ENCODE measurements at regions not wholly inside any gene's neighbourhood (a gene's known extent, or its start where the extent isn't known, plus 50 kb on each side); places are given as distances from the start of the nearest gene placed in this dataset.
"Not testable (repeated sequence)": the region's sequence is repeated elsewhere in the genome, so short reads cannot be mapped to it uniquely, and the experiment has no call there.

DNA sequence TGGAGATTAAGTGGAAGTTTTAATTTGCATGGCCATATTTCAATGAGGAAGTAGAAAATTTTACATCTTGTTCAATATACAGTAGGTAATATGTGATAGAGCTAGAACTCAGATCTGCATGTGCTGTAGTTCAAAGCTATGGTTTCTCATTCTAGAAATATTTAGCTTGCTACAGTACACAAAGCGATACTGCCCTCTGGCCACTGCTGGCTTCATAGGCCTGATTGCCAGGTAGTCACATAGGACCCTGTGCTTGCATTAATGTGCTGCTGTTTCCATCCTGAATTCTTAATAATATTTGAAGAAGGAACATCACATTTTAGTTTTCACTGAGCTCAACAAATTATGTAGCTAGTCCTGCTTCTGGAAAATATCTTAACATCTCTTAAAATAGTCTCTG is 87.0 kb downstream of the PLSCR2 start:
- Mint-ChIP-seq H3K9me3 (no peaks in the 10 kb centered on the region), H3K4me1 (ENCODE audit: low read depth) (no peaks in the 10 kb centered on the region), H3K4me3 (no peak overlapping the region), H3K36me3 (ENCODE audit: low read depth) (no peaks in the 10 kb centered on the region), H3K27ac (no peak overlapping the region), H3K27me3 (ENCODE audit: low read depth) (peaks cover 4% of the 10 kb centered on the region)
- CTCF ChIA-PET: interaction anchor here (0.8 kb wide), 1 partner anchor 18 kb away, joined by 3 read pairs; no protein-coding TSS in a partner anchor
- peak; percentile 6 for DNase-seq
- intact Hi-C loops (cut with micrococcal nuclease): loop anchor here (5.0 kb wide), 1 partner anchor 195 kb away; no protein-coding TSS in a partner anchor

DNA sequence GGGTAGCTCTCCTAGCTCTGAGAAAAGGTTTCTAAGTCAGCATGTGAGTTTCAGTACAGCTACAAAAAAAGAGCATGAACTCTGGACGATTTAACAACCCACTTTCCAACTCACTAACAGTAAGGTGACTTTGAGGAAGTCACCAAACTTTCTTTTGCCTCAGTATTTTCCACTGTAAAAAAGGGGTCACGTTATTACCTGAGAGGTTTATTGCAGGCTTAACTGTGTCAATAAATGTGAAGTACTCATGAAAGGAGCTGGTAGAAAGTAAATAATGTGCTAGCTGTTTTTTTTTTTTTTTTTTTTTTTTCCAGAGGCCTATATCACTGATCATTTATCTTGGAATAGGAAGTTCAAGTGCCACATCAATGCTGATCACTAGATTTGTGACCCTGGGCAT is 89.3 kb downstream of the PLSCR2 start:
- Mint-ChIP-seq H3K27me3 (ENCODE audit: low read depth) (no peaks in the 10 kb centered on the region), H3K9me3 (no peaks in the 10 kb centered on the region), H3K27ac (no peak overlapping the region), H3K36me3 (ENCODE audit: low read depth) (no peaks in the 10 kb centered on the region), H3K4me1 (ENCODE audit: low read depth) (no peaks in the 10 kb centered on the region), H3K4me3 (no peak overlapping the region)
- intact Hi-C loops (cut with micrococcal nuclease): loop anchor here (5.0 kb wide), 1 partner anchor 197 kb away; no protein-coding TSS in a partner anchor
- no peak for DNase-seq
- CTCF ChIA-PET: no interaction called here

DNA sequence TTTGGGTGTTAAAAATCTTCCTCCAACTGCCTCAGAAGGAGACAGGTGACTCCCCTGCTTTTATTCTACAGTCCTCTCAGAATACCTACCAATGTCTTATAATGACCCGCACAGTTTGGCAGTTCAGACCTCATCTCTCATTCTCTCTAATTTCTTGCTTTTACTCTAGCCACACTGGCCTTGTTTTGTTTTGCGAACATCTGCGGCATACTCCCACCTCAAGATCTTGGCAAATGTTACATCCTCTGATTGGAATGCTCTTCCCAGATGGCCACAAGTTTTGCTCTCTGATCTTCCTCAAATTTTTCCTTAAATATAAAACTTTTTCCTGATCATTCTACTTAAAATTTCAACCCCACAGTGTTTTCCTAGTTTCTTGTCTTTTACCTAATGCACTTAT is 94.1 kb downstream of the PLSCR2 start:
- Mint-ChIP-seq H3K36me3 (ENCODE audit: low read depth) (no peaks in the 10 kb centered on the region), H3K27ac (no peak overlapping the region), H3K9me3 (peaks cover 8% of the 10 kb centered on the region), H3K27me3 (ENCODE audit: low read depth) (peaks cover 3% of the 10 kb centered on the region), H3K4me3 (no peak overlapping the region), H3K4me1 (ENCODE audit: low read depth) (no peaks in the 10 kb centered on the region)
- no peak for DNase-seq
- CTCF ChIA-PET: no interaction called here
- intact Hi-C loops (cut with micrococcal nuclease): no loop called here

DNA sequence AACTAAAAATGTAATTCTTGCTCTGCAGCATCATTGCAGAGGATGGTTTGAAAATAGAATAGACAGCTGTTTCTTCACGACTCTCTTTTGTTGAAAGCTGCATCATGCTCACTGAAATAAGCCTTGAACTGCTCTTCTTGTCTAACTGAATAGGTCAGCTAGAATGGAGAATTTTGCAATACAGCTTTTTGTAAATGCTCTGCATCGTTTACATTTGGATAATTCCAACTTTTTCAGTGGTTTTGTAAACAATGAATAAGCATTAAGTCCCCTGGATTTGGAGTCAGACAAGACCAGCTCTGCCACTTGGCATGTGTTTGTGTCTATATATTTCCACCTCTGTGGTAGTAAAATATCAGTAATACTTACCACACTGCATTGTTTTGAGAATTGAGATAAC is 95.2 kb downstream of the PLSCR2 start:
- Mint-ChIP-seq H3K36me3 (ENCODE audit: low read depth) (no peaks in the 10 kb centered on the region), H3K4me3 (no peak overlapping the region), H3K9me3 (peaks cover 8% of the 10 kb centered on the region), H3K27ac (no peak overlapping the region), H3K27me3 (ENCODE audit: low read depth) (peaks cover 3% of the 10 kb centered on the region), H3K4me1 (ENCODE audit: low read depth) (no peaks in the 10 kb centered on the region)
- DNase-seq: no peak
- intact Hi-C loops (cut with micrococcal nuclease): no loop called here
- CTCF ChIA-PET: no interaction called here

DNA sequence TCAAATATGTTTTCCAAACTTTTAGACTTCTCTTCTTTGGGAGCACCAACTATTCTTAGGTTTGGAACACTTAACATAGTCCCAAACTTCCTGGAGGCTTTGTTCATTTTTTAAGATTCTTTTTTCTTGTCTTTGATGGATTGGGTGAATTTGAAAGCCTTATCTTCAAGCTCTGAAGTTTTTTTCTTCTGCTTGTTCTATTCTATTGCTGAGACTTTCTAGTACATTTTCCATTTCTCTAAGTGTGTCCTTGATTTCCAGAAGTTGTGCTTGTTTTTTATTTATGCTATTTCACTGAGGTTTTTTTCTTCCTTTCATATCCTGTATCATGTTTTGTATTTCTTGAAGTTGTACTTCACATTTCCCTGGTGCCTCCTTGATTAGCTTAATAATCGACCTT is 97.5 kb downstream of the PLSCR2 start:
- Mint-ChIP-seq H3K4me3 (no peak overlapping the region), H3K27ac (no peak overlapping the region), H3K36me3 (ENCODE audit: low read depth) (no peaks in the 10 kb centered on the region), H3K27me3 (ENCODE audit: low read depth) (peaks cover 6% of the 10 kb centered on the region), H3K9me3 (peaks cover 8% of the 10 kb centered on the region), H3K4me1 (ENCODE audit: low read depth) (no peaks in the 10 kb centered on the region)
- DNase-seq: no peak
- intact Hi-C loops (cut with micrococcal nuclease): no loop called here
- CTCF ChIA-PET: no interaction called here

DNA sequence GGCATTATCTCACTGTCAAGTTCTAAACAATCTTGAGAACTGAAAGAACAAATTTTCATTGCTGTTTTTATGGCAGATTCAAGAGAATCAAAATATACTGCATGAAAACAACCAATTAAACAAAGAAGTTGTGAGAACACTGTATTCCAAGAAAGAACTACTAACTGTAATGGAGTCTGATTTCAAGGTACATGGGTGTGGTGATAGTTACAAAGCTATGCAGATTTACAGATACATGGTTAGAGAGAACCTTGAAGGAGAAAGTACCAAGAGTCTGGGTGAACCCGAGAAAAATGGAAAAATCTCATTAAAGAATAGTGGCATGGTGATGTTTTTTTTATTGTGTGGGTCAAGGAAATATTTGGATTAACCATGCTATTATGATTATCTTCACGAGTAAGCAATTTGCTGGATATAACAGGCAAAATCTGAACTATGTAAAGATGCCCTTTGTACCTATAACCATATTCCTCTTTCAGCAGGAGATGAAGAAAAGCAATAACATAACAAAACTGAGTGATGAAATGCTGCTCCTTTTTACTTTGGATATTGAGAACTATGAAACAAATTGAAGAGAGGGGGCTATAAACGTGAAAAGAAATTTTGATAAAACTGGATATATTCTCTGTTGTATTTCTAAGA is 100.4 kb downstream of the PLSCR2 start:
- H3K27me3 Mint-ChIP-seq (ENCODE audit: low read depth): peaks cover 6% of the 10 kb centered on the region
- H3K9me3 Mint-ChIP-seq: peaks cover 8% of the 10 kb centered on the region
- intact Hi-C loops (cut with micrococcal nuclease): no loop called here
- no peak overlapping the region for H3K27ac Mint-ChIP-seq
- no peaks in the 10 kb centered on the region for H3K36me3 Mint-ChIP-seq (ENCODE audit: low read depth)
- no peak for DNase-seq
- no peak overlapping the region for H3K4me3 Mint-ChIP-seq
- CTCF ChIA-PET: no interaction called here
- no peaks in the 10 kb centered on the region for H3K4me1 Mint-ChIP-seq (ENCODE audit: low read depth)

DNA sequence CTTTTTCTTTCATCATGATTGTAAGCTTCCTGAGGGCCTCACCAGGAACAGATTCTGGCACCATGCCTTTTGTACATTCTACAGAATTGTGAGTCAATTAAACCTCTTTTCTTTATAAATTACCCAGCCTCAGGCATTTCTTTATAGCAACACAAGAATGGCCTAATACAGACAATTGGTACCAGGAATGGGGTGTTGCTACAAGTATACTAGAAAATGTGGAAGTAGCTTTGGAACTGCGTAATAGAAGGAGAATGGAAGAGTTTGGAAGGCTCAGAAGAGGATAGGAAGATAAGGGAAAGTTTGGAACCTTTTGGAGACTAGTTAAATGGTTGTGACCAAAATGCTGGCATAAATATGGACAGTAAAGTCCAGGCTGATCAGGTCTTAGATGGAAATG is 108.9 kb upstream of the PLSCR4 start:
- Mint-ChIP-seq H3K4me3 (no peak overlapping the region), H3K27me3 (ENCODE audit: low read depth) (no peaks in the 10 kb centered on the region), H3K4me1 (ENCODE audit: low read depth) (no peaks in the 10 kb centered on the region), H3K36me3 (ENCODE audit: low read depth) (no peaks in the 10 kb centered on the region), H3K9me3 (peaks cover 7% of the 10 kb centered on the region), H3K27ac (no peak overlapping the region)
- DNase-seq: no peak
- intact Hi-C loops (cut with micrococcal nuclease): no loop called here
- CTCF ChIA-PET: interaction anchor here (0.5 kb wide), 1 partner anchor 302 kb away, joined by 4 read pairs; no protein-coding TSS in a partner anchor

DNA sequence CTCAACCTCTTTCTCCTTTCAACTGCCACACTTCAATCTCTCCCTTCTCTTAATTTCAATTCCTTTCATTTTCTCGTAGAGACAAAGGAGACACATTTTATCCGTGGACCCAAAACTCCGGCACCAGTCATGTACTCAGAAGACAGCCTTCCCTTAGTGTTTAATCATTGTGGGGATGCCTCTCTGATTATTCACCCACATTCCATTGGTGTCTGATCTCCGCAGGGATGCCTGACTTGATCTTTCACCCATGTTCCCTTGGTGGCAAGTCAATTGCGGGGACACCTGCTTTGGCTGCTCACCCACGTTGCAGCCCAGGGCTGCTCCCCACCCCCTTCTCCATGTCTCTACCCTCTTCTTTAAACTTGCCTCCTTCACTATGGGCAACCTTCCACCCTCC is 103.5 kb upstream of the PLSCR4 start:
- H3K4me3 Mint-ChIP-seq; H3K27ac Mint-ChIP-seq; CTCF ChIA-PET; intact Hi-C loops (cut with micrococcal nuclease); H3K27me3 Mint-ChIP-seq (ENCODE audit: low read depth); H3K36me3 Mint-ChIP-seq (ENCODE audit: low read depth); H3K4me1 Mint-ChIP-seq (ENCODE audit: low read depth); DNase-seq; H3K9me3 Mint-ChIP-seq: not testable (repeated sequence)

DNA sequence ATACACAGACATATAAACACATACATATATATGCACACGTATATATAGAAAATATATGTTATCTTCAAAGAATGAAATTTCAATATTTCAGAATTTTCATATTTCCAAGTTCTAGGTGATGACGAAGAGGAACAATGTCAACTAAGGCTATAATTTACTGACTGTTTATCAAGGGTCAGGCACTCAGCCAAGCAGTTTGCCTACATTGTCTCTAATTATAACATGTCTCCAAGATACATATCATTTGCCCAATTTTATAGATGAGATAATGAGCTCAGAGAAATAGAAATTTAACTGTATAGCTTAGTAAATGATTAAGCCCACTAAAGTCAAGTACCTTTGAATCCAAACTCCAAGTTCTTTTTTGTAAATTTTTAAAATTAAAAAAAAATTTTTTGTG is 99.9 kb upstream of the PLSCR4 start:
- no peak for DNase-seq
- H3K27me3 Mint-ChIP-seq (ENCODE audit: low read depth): no peaks in the 10 kb centered on the region
- H3K27ac Mint-ChIP-seq: no peak overlapping the region
- no peaks in the 10 kb centered on the region for H3K4me1 Mint-ChIP-seq (ENCODE audit: low read depth)
- H3K4me3 Mint-ChIP-seq: no peak overlapping the region
- CTCF ChIA-PET: no interaction called here
- intact Hi-C loops (cut with micrococcal nuclease): no loop called here
- peaks cover 3% of the 10 kb centered on the region for H3K9me3 Mint-ChIP-seq
- H3K36me3 Mint-ChIP-seq (ENCODE audit: low read depth): no peaks in the 10 kb centered on the region

DNA sequence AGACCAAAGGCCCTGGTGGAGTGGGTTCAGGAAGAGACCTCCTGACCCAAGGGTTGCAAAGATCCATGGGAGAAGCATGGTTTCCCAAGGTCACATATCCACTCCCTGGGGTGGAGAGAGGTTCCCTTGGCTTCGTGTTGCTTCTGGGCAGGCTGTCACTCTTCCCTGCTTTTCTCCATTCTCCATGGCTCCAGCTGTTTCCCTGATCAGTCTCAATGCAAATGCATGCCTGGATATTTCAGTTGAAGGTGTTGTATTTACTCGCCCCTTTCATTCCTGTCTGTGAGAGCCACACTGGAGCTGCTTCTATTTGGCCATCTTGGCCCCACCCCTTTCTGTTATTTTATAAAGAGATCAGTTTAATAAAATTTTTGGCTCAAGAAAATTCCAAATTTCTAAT is 95.0 kb upstream of the PLSCR4 start:
- intact Hi-C loops (cut with micrococcal nuclease): no loop called here
- Mint-ChIP-seq H3K4me1 (ENCODE audit: low read depth) (no peaks in the 10 kb centered on the region), H3K36me3 (ENCODE audit: low read depth) (no peaks in the 10 kb centered on the region), H3K9me3 (no peaks in the 10 kb centered on the region), H3K27ac (no peak overlapping the region), H3K27me3 (ENCODE audit: low read depth) (no peaks in the 10 kb centered on the region), H3K4me3 (no peak overlapping the region)
- no peak for DNase-seq
- CTCF ChIA-PET: no interaction called here

DNA sequence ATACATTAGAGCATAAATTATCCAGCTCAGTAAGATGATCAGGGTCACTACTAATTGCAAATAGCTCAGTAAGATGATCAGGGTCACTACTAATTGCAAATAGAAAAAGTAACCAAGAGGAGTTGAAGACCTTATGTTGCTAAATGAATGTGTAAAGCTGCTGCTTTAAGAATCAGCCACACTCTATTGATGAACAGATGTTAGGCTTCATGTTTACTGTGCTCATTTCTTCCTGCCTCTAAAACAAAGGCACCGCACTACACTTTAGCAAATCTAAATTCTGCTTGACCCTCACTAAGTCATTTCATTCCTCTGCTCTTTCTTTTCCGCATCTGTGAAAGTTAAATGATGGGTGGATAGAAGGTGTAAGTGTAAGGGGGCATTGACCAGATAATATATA is 92.6 kb upstream of the PLSCR4 start:
- Mint-ChIP-seq H3K4me3 (no peak overlapping the region), H3K9me3 (no peaks in the 10 kb centered on the region), H3K27me3 (ENCODE audit: low read depth) (no peaks in the 10 kb centered on the region), H3K4me1 (ENCODE audit: low read depth) (no peaks in the 10 kb centered on the region), H3K27ac (no peak overlapping the region), H3K36me3 (ENCODE audit: low read depth) (no peaks in the 10 kb centered on the region)
- intact Hi-C loops (cut with micrococcal nuclease): no loop called here
- CTCF ChIA-PET: no interaction called here
- no peak for DNase-seq

DNA sequence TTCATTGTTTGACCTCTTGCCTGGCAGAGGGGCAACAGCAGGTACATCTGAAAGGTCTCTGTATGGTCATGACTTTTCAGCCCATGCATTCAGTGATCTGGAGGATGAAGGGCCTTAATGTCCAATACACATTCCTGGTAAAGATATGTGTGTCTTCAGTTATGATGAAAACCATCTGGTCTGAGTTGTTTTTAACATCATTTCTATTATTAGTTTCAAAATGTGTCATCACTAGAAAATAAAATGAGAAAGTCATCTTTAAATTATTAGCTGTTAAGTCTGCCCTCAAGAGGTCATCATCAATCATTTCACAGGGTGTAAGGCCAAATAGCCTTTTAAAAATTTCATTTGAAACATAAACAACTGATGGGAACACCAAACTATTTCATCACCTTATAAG is 92.1 kb upstream of the PLSCR4 start:
- Mint-ChIP-seq H3K9me3 (no peaks in the 10 kb centered on the region), H3K27me3 (ENCODE audit: low read depth) (no peaks in the 10 kb centered on the region), H3K4me1 (ENCODE audit: low read depth) (no peaks in the 10 kb centered on the region), H3K36me3 (ENCODE audit: low read depth) (no peaks in the 10 kb centered on the region), H3K27ac (no peak overlapping the region), H3K4me3 (no peak overlapping the region)
- DNase-seq: no peak
- intact Hi-C loops (cut with micrococcal nuclease): no loop called here
- CTCF ChIA-PET: no interaction called here

DNA sequence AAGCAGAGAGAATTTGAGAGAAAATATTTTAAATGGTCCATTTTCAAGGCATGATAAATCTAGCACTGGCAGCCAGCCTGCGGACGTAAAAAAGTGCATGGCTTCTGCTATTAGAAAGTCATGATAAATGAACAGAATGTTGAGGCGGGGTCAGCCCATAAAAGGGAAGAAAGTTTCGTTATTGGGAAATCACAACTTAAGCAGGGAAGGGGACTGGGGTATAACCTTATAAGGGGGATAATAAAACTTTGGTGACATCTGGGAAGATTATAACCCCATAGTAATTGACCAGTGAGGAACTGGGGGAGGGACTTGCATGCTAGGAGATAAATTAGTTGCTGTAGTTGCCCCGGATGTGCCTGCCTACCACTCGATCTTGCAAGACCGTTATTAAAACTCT is 88.4 kb upstream of the PLSCR4 start:
- Mint-ChIP-seq H3K4me1 (ENCODE audit: low read depth) (no peaks in the 10 kb centered on the region), H3K4me3 (no peak overlapping the region), H3K27ac (no peak overlapping the region), H3K9me3 (no peaks in the 10 kb centered on the region), H3K36me3 (ENCODE audit: low read depth) (no peaks in the 10 kb centered on the region), H3K27me3 (ENCODE audit: low read depth) (no peaks in the 10 kb centered on the region)
- CTCF ChIA-PET: no interaction called here
- intact Hi-C loops (cut with micrococcal nuclease): no loop called here
- DNase-seq: no peak

DNA sequence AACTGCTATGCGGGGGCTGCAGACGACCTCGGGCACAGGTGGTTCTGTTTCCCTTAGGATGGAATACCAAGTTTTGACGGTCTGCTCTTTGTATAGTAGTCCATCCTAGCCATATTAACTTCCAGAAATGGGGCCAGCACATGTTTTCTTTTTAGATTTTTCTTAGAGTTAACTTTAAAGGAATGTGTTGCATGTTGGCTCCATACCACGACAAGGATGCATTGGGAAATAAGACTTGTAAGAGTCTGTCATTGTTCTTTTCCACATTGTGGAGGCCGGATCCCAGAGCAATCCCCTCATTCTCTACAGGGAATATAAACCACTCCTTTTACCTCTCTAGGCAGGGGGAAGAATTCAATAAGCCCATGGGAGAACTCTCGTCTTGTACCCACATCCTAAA is 87.1 kb upstream of the PLSCR4 start:
- CTCF ChIA-PET: no interaction called here
- Mint-ChIP-seq H3K4me3 (no peak overlapping the region), H3K27me3 (ENCODE audit: low read depth) (no peaks in the 10 kb centered on the region), H3K4me1 (ENCODE audit: low read depth) (no peaks in the 10 kb centered on the region), H3K9me3 (no peaks in the 10 kb centered on the region), H3K36me3 (ENCODE audit: low read depth) (no peaks in the 10 kb centered on the region), H3K27ac (no peak overlapping the region)
- DNase-seq: no peak
- intact Hi-C loops (cut with micrococcal nuclease): no loop called here
